ENCODE measurements at regions not wholly inside any gene's neighbourhood (a gene's known extent, or its start where the extent isn't known, plus 50 kb on each side); places are given as distances from the start of the nearest gene placed in this dataset.

GRCh38 chr14:96683562-96684289 lies 113.5 kb upstream of the VRK1 start:
- H3K27me3 ChIP-seq (ENCODE audit: insufficient read depth, low read length), result no peaks in the 10 kb centered on the region
- POLR2A ChIA-PET, result no interaction called here
- H3K9me3 ChIP-seq (ENCODE audit: control insufficient read depth in 1 of 2, insufficient read depth in 1 of 2, low read depth in 1 of 2, low read length in 2 of 2), result no peaks in the 10 kb centered on the region
- no TSS peak for BruUV-seq (replicated peaks)
- DNase-seq (ENCODE audit: low read depth, low spot score) (no peak), ATAC-seq (peak; percentile 76)
- H3K4me1 ChIP-seq (ENCODE audit: control insufficient read depth in 1 of 2, insufficient read depth in 2 of 2, low read length in 2 of 2), result no peaks in the 10 kb centered on the region; a peak in 1 of 4 replicates
- no peak overlapping the region for H3K27ac ChIP-seq (ENCODE audit: low read depth, low read length)
- H3K4me3 ChIP-seq (replicated peaks in 1 of 2; ENCODE audit: low read depth in 1 of 2, low read length in 2 of 2), result no peak overlapping the region
- H4K20me1 ChIP-seq (ENCODE audit: insufficient read depth), result no peaks in the 10 kb centered on the region
- H3K4me2 ChIP-seq (ENCODE audit: low read length), result no peak overlapping the region
- RAD21 ChIA-PET (ENCODE audit: low non-redundant PET in 1 of 2, low total read pairs in 2 of 2, uncharacterized antibody in 2 of 2, unreplicated experiment in 2 of 2), result no interaction called here
- H3K9me2 ChIP-seq (ENCODE audit: insufficient read depth), result no peaks in the 10 kb centered on the region
- no peak overlapping the region for H2AFZ ChIP-seq (ENCODE audit: low read depth, low read length, poor library complexity, severe bottlenecking)
- H3K9ac ChIP-seq (ENCODE audit: low read length), result no peak overlapping the region
- H3K79me2 ChIP-seq (ENCODE audit: insufficient read depth, low read length), result no peaks in the 10 kb centered on the region
- CTCF ChIA-PET, result no interaction called here
- intact Hi-C loops (cut with micrococcal nuclease), result no loop called here
- TF ChIP-seq POLR2AphosphoS5 (IDR thresholded peaks at IDR 0.05; ENCODE audit: low read depth, low read length) (no peak), SP1 (IDR thresholded peaks at IDR 0.05; ENCODE audit: low read depth) (no peak)
- no peaks in the 10 kb centered on the region for H3K36me3 ChIP-seq (ENCODE audit: control insufficient read depth in 1 of 2, insufficient read depth in 2 of 2, low read length in 2 of 2)

GRCh38 chr14:96686126-96686525 lies 111.1 kb upstream of the VRK1 start:
- ChIA-PET POLR2A (no interaction called here), RAD21 (ENCODE audit: low non-redundant PET in 1 of 2, low total read pairs in 2 of 2, uncharacterized antibody in 2 of 2, unreplicated experiment in 2 of 2) (no interaction called here), CTCF (no interaction called here)
- H3K9ac ChIP-seq (ENCODE audit: low read length), result no peak overlapping the region
- no peak overlapping the region for H3K27ac ChIP-seq (ENCODE audit: low read depth, low read length)
- no peaks in the 10 kb centered on the region; a peak in 1 of 4 replicates for H3K4me1 ChIP-seq (ENCODE audit: control insufficient read depth in 1 of 2, insufficient read depth in 2 of 2, low read length in 2 of 2)
- H3K79me2 ChIP-seq (ENCODE audit: insufficient read depth, low read length), result no peaks in the 10 kb centered on the region
- intact Hi-C loops (cut with micrococcal nuclease), result no loop called here
- H3K9me3 ChIP-seq (ENCODE audit: control insufficient read depth in 1 of 2, insufficient read depth in 1 of 2, low read depth in 1 of 2, low read length in 2 of 2), result no peaks in the 10 kb centered on the region
- no peak overlapping the region for H2AFZ ChIP-seq (ENCODE audit: low read depth, low read length, poor library complexity, severe bottlenecking)
- peaks cover 8% of the 10 kb centered on the region; the same call in 1 of the 2 replicates for H3K27me3 ChIP-seq (ENCODE audit: insufficient read depth, low read length)
- no peaks in the 10 kb centered on the region for H3K9me2 ChIP-seq (ENCODE audit: insufficient read depth)
- H3K4me2 ChIP-seq (ENCODE audit: low read length), result no peak overlapping the region
- H3K4me3 ChIP-seq (replicated peaks in 1 of 2; ENCODE audit: low read depth in 1 of 2, low read length in 2 of 2), result no peak overlapping the region
- TF ChIP-seq CTCF (IDR thresholded peaks at IDR 0.05 in 2 of 3, conservative IDR thresholded peaks at IDR 0.05 in 1 of 3; ENCODE audit: borderline replicate concordance in 1 of 3, insufficient read depth in 1 of 3, low read depth in 2 of 3, low read length in 2 of 3) (no peak), EZH2phosphoT487 (IDR thresholded peaks at IDR 0.05; ENCODE audit: borderline replicate concordance) (no peak), JUND (IDR thresholded peaks at IDR 0.05) (no peak), EGR1 (IDR thresholded peaks at IDR 0.05; ENCODE audit: low read depth) (no peak), ELF1 (IDR thresholded peaks at IDR 0.05; ENCODE audit: borderline replicate concordance, low read depth) (no peak), ATF3 (IDR thresholded peaks at IDR 0.05) (no peak), ZFX (IDR thresholded peaks at IDR 0.05) (no peak), EZH2 (IDR thresholded peaks at IDR 0.05) (no peak), SRF (IDR thresholded peaks at IDR 0.05; ENCODE audit: low read depth) (no peak), YY1 (IDR thresholded peaks at IDR 0.05; ENCODE audit: extremely low read depth, insufficient replicate concordance, low read depth, low read length) (no peak)
- TF ChIP-seq, protein P1, sequence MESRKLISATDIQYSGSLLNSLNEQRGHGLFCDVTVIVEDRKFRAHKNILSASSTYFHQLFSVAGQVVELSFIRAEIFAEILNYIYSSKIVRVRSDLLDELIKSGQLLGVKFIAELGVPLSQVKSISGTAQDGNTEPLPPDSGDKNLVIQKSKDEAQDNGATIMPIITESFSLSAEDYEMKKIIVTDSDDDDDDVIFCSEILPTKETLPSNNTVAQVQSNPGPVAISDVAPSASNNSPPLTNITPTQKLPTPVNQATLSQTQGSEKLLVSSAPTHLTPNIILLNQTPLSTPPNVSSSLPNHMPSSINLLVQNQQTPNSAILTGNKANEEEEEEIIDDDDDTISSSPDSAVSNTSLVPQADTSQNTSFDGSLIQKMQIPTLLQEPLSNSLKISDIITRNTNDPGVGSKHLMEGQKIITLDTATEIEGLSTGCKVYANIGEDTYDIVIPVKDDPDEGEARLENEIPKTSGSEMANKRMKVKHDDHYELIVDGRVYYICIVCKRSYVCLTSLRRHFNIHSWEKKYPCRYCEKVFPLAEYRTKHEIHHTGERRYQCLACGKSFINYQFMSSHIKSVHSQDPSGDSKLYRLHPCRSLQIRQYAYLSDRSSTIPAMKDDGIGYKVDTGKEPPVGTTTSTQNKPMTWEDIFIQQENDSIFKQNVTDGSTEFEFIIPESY (IDR thresholded peaks at IDR 0.05; ENCODE audit: extremely low read depth, insufficient replicate concordance, low read length), result no peak
- ATAC-seq (no peak), DNase-seq (ENCODE audit: low read depth, low spot score) (no peak)
- H4K20me1 ChIP-seq (ENCODE audit: insufficient read depth), result no peaks in the 10 kb centered on the region
- H3K36me3 ChIP-seq (ENCODE audit: control insufficient read depth in 1 of 2, insufficient read depth in 2 of 2, low read length in 2 of 2), result no peaks in the 10 kb centered on the region
- no TSS peak for BruUV-seq (replicated peaks)
